Left lung (tissue), 4 donors: ENCODE measurements at regions not wholly inside any gene's neighbourhood (a gene's known extent, or its start where the extent isn't known, plus 50 kb on each side); places are given as distances from the start of the nearest gene placed in this dataset.

Experiments
- ATAC-seq: fragments of 200-7000 bp; cut with Tn5 transposase; one replicate; pipeline ENCODE4 v1.9.1; 2020; ENCODE audit warnings: moderate library complexity
- DNase-seq, 4 donors: peaks; one replicate each; pipeline ENCODE4 v3.0.0-alpha.2; 2013 to 2020
- H3K27ac ChIP-seq, 2 donors: fragments of 200-600 bp; sonication (generic) in 1 of 2; one replicate each; pipeline versions ENCODE4 v1.5.0 to v1.8.0; 2020 to 2021
- H3K27me3 ChIP-seq, 2 donors: fragments of 200-600 bp; sonication (generic) in 1 of 2; one replicate each; pipeline versions ENCODE4 v1.5.0 to v1.8.0; 2020 to 2021
- H3K36me3 ChIP-seq, 2 donors: fragments of 200-600 bp; sonication (generic) in 1 of 2; one replicate each; pipeline versions ENCODE4 v1.5.0 to v1.8.0; 2020 to 2021
- H3K4me1 ChIP-seq, 2 donors: fragments of 200-600 bp; one replicate each; pipeline ENCODE4 v1.8.0; 2021
- H3K4me3 ChIP-seq, 2 donors: fragments of 200-600 bp; sonication (generic) in 1 of 2; one replicate each; pipeline versions ENCODE4 v1.5.0 to v1.8.0; 2020 to 2021; ENCODE audit warnings: mild to moderate bottlenecking in 1 of 2
- H3K9me3 ChIP-seq, 2 donors: fragments of 200-600 bp; sonication (generic) in 1 of 2; one replicate each; pipeline versions ENCODE4 v1.5.0 to v1.8.0; 2020 to 2021
- intact Hi-C, 2 donors: fragments of 100-400 bp; cut with DNase I; formaldehyde crosslinking; loops; one replicate each; pipeline versions ENCODE4 v1.11.2 to v1.14.2; 2022
- TF ChIP-seq, protein P1 (sequence below), 2 donors: fragments of 200-600 bp; sonication (generic) in 1 of 2; IDR thresholded peaks; one replicate each; pipeline versions ENCODE4 v1.5.0 to v1.8.0; 2021; ENCODE audit warnings: antibody characterized with exemption in 2 of 2
- donor health status: DM: no; HTN: yes; CAD: no.
- donor health status: DM: no; HTN: no; CAD: no.

DNA sequence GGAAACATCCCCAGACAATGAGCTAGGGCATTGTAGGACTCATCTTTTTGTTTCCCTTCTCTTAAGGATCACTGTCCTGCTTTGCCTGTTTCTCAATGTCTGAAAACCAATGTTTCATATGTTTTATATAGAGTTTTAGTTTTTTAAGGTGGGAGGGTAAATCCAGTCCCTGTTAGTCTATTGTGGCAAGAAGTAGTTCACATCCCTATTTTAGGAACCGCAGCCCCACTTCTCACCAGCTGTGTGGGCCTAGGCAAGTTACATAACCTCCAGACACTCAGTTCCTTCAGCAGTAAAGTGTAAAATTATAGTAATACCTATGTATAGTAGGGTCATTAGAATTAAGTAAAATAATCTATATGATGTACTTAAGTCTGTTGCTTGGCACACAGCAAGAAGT is 105.8 kb upstream of the WLS start:
- no peak overlapping the region for H3K27ac ChIP-seq
- ATAC-seq = peak; percentile 42
- DNase-seq = no peak
- no peak overlapping the region for H3K4me3 ChIP-seq
- TF ChIP-seq, protein P1, sequence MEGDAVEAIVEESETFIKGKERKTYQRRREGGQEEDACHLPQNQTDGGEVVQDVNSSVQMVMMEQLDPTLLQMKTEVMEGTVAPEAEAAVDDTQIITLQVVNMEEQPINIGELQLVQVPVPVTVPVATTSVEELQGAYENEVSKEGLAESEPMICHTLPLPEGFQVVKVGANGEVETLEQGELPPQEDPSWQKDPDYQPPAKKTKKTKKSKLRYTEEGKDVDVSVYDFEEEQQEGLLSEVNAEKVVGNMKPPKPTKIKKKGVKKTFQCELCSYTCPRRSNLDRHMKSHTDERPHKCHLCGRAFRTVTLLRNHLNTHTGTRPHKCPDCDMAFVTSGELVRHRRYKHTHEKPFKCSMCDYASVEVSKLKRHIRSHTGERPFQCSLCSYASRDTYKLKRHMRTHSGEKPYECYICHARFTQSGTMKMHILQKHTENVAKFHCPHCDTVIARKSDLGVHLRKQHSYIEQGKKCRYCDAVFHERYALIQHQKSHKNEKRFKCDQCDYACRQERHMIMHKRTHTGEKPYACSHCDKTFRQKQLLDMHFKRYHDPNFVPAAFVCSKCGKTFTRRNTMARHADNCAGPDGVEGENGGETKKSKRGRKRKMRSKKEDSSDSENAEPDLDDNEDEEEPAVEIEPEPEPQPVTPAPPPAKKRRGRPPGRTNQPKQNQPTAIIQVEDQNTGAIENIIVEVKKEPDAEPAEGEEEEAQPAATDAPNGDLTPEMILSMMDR (IDR thresholded peaks at IDR 0.05) = no peak
- H3K4me1 ChIP-seq = peaks cover 0 to 13% of the 10 kb centered on the region in 2 donors
- intact Hi-C loops = no loop called here
- H3K36me3 ChIP-seq = no peaks in the 10 kb centered on the region
- no peaks in the 10 kb centered on the region for H3K27me3 ChIP-seq
- no peaks in the 10 kb centered on the region for H3K9me3 ChIP-seq

DNA sequence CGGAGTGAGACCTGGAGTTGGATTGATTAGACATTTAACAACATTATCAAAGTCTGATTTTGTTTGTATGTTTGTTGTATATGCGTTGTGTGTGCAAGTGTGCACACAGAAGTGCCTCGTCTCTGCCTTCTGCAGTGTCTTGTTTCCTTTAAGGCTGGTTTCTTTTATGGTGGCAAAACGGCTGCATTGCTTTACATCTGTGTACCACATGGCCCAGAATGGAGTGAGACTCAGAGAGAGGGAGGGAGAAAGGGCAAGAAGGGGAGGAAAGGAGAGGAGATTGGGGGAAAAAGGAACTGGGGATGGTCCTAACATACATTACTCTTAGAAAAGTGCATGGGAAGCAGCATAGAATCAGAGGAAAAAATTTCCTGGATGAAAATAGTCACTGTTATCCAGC is 99.7 kb upstream of the WLS start:
- Histone ChIP-seq H3K36me3 (no peaks in the 10 kb centered on the region), H3K4me1 (peaks cover 0 to 7% of the 10 kb centered on the region in 2 donors), H3K9me3 (no peaks in the 10 kb centered on the region), H3K4me3 (no peak overlapping the region), H3K27ac (no peak overlapping the region), H3K27me3 (no peaks in the 10 kb centered on the region)
- DNase-seq = no peak
- intact Hi-C loops = no loop called here
- TF ChIP-seq, protein P1 (IDR thresholded peaks at IDR 0.05) = no peak
- no peak for ATAC-seq

DNA sequence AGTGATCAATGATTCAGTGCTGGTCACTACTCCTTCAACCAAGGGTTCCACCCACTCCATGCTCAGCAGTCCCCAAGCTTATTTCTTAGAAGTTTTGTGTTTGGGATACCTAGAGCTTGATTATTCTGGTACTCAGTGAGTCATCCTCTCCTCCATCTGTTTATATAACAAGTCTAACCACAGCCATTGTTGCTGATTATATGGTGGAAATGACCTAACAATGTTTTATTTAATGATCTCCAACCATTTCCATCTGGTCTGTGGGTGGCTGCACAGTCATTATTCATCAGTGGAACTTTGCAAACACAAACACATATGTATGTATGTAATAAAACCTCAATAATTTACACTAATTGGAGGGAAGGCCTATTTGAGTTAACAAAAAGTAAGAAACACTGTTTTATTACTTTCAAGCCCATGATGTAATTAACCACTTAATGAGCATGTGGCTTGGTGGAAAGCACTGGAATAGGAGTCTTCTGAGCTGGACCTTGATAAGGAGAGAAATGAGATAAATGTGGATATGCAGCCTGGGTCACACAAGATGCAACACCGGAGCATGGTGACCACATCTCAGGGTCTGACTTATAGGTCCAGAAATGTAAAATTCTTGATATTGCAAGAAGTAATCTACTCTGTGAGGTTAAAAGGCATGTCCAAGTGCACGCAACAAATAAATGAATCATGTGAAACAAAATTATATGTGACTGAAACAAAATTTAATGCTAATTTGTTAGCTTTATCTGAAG is 99.0 kb upstream of the WLS start:
- Histone ChIP-seq H3K36me3 (no peaks in the 10 kb centered on the region), H3K27ac (no peak overlapping the region), H3K4me1 (peaks cover 0 to 7% of the 10 kb centered on the region in 2 donors), H3K9me3 (no peaks in the 10 kb centered on the region), H3K4me3 (no peak overlapping the region), H3K27me3 (no peaks in the 10 kb centered on the region)
- ATAC-seq (peak; percentile 37), DNase-seq (no peak)
- TF ChIP-seq, protein P1 (IDR thresholded peaks at IDR 0.05) = no peak
- intact Hi-C loops = no loop called here

DNA sequence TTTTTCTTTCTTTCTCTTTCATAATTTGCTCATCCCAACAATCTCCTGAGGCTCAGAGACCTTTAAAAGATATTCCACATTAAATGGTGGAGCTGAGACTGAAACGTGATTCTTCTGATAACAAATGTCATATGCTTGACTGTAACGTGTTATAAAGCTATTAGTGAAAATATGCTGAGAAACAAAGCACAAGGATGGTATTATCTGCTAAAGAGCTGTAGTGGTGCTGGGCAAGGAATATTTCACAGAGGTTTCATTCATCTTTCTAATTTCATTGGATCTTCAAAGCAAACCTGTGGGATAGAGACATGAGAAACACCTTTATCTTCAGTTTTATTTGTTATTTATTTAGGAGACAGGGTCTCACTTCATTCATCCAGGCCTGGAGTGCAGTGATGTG is 98.1 kb upstream of the WLS start:
- Histone ChIP-seq H3K27me3 (no peaks in the 10 kb centered on the region), H3K27ac (no peak overlapping the region), H3K9me3 (no peaks in the 10 kb centered on the region), H3K4me1 (peaks cover 0 to 7% of the 10 kb centered on the region in 2 donors), H3K36me3 (no peaks in the 10 kb centered on the region), H3K4me3 (no peak overlapping the region)
- intact Hi-C loops = no loop called here
- ATAC-seq (no peak), DNase-seq (no peak)
- TF ChIP-seq, protein P1 (IDR thresholded peaks at IDR 0.05) = no peak

DNA sequence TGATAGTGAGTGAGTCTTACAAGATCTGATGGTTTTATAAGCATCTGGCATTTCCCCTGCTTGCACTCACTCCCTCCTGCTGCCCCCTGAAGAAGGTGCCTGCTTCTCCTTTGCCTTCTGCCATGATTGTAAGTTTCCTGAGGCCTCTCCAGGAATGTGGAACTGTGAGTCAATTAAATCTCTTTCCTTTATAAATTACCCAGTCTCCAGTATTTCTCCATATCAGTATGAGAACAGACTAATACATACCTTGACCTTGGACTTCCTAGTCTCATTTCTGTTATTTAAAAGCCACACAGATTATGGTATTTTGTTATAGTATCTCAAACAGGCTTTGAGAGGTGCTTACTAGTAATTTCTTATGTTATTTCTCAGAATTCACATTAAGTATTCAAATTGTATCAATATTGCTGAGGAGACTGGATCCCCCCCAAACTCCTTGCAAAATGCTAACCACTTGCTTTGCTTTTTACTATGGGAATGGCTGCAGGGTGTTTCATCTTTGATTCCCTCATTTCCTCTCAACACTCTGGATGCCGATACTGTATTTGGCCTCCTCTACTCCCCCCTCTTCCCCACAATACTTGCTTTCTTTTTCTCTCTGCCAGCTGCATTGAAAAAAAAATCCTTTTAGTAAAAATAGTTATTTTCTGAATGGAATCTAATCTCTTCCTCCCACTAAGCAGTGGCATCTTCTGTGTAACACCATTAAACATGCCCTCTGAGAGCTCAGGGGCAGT is 96.9 kb upstream of the WLS start:
- TF ChIP-seq, protein P1 (IDR thresholded peaks at IDR 0.05) = no peak
- Histone ChIP-seq H3K4me1 (peaks cover 0 to 7% of the 10 kb centered on the region in 2 donors), H3K27me3 (no peaks in the 10 kb centered on the region), H3K9me3 (no peaks in the 10 kb centered on the region), H3K27ac (no peak overlapping the region), H3K4me3 (no peak overlapping the region), H3K36me3 (no peaks in the 10 kb centered on the region)
- DNase-seq (no peak), ATAC-seq (no peak)
- intact Hi-C loops = no loop called here
